ENCODE measurements at regions not wholly inside any gene's neighbourhood (a gene's known extent, or its start where the extent isn't known, plus 50 kb on each side); places are given as distances from the start of the nearest gene placed in this dataset.

- no peak for DNase-seq (ENCODE audit: low read depth in 2 of 2)
Measured at GRCh38 chr1:57655161-57655560, 231.3 kb upstream of the DAB1 start.

GRCh38 chr1:57644667-57645066 lies 220.8 kb upstream of the DAB1 start:
- no peak for DNase-seq (ENCODE audit: low read depth in 2 of 2)

- no peak for DNase-seq (ENCODE audit: low read depth in 2 of 2)
Measured at GRCh38 chr1:57638239-57638638, 214.4 kb upstream of the DAB1 start.

- peak; percentile 89 to 91 for DNase-seq (ENCODE audit: low read depth in 2 of 2)
Measured at GRCh38 chr1:57637155-57637554, 213.3 kb upstream of the DAB1 start.

- no peak for DNase-seq (ENCODE audit: low read depth in 2 of 2)
Measured at GRCh38 chr1:57633881-57634280, 210.0 kb upstream of the DAB1 start.

GRCh38 chr1:57633056-57633455 lies 209.2 kb upstream of the DAB1 start:
- no peak for DNase-seq (ENCODE audit: low read depth in 2 of 2)

- no peak for DNase-seq (ENCODE audit: low read depth in 2 of 2)
Measured at GRCh38 chr1:57632401-57632800, 208.5 kb upstream of the DAB1 start.

GRCh38 chr1:57627612-57628011 lies 203.8 kb upstream of the DAB1 start:
- DNase-seq (ENCODE audit: low read depth in 2 of 2): no peak

- no peak for DNase-seq (ENCODE audit: low read depth in 2 of 2)
Measured at GRCh38 chr1:57623791-57624538, 200.1 kb upstream of the DAB1 start.

GRCh38 chr1:57623039-57623790 lies 199.4 kb upstream of the DAB1 start:
- DNase-seq (ENCODE audit: low read depth in 2 of 2): no peak

- no peak for DNase-seq (ENCODE audit: low read depth in 2 of 2)
Measured at GRCh38 chr1:57621776-57622175, 197.9 kb upstream of the DAB1 start.

- DNase-seq (ENCODE audit: low read depth in 2 of 2): no peak
Measured at GRCh38 chr1:57620605-57621004, 196.7 kb upstream of the DAB1 start.

- no peak for DNase-seq (ENCODE audit: low read depth in 2 of 2)
Measured at GRCh38 chr1:57616921-57617320, 193.1 kb upstream of the DAB1 start.

GRCh38 chr1:57615956-57616355 lies 192.1 kb upstream of the DAB1 start:
- DNase-seq (ENCODE audit: low read depth in 2 of 2): no peak

- DNase-seq (ENCODE audit: low read depth in 2 of 2): no peak
Measured at GRCh38 chr1:57612833-57613232, 189.0 kb upstream of the DAB1 start.

GRCh38 chr1:57605933-57606332 lies 182.1 kb upstream of the DAB1 start:
- DNase-seq (ENCODE audit: low read depth in 2 of 2): no peak

GRCh38 chr1:57603696-57604095 lies 179.8 kb upstream of the DAB1 start:
- DNase-seq (ENCODE audit: low read depth in 2 of 2): no peak

GRCh38 chr1:57600424-57600823 lies 176.6 kb upstream of the DAB1 start:
- DNase-seq (ENCODE audit: low read depth in 2 of 2): no peak

- DNase-seq (ENCODE audit: low read depth in 2 of 2): peak; percentile 60 to 70
Measured at GRCh38 chr1:57599236-57599994, 175.6 kb upstream of the DAB1 start.

- no peak for DNase-seq (ENCODE audit: low read depth in 2 of 2)
Measured at GRCh38 chr1:57597036-57597435, 173.2 kb upstream of the DAB1 start.

GRCh38 chr1:57594002-57594401 lies 170.1 kb upstream of the DAB1 start:
- DNase-seq (ENCODE audit: low read depth in 2 of 2): no peak

GRCh38 chr1:57591842-57592241 lies 168.0 kb upstream of the DAB1 start:
- DNase-seq (ENCODE audit: low read depth in 2 of 2): no peak

GRCh38 chr1:57590978-57591377 lies 167.1 kb upstream of the DAB1 start:
- DNase-seq (ENCODE audit: low read depth in 2 of 2): no peak
